ENCODE measurements at regions not wholly inside any gene's neighbourhood (a gene's known extent, or its start where the extent isn't known, plus 50 kb on each side); places are given as distances from the start of the nearest gene placed in this dataset.

GRCh38 chr19:31572102-31572975 is 223.1 kb upstream of the TSHZ3 start:
- no peak for TF ChIP-seq CTCF (conservative IDR thresholded peaks at IDR 0.05; ENCODE audit: low read length)
- TF ChIP-seq EZH2phosphoT487 (IDR thresholded peaks at IDR 0.05; ENCODE audit: borderline replicate concordance, low read depth, low read length) = no peak
